ENCODE measurements at regions not wholly inside any gene's neighbourhood (a gene's known extent, or its start where the extent isn't known, plus 50 kb on each side); places are given as distances from the start of the nearest gene placed in this dataset.
"Not testable (repeated sequence)": the region's sequence is repeated elsewhere in the genome, so short reads cannot be mapped to it uniquely, and the experiment has no call there.

DNA sequence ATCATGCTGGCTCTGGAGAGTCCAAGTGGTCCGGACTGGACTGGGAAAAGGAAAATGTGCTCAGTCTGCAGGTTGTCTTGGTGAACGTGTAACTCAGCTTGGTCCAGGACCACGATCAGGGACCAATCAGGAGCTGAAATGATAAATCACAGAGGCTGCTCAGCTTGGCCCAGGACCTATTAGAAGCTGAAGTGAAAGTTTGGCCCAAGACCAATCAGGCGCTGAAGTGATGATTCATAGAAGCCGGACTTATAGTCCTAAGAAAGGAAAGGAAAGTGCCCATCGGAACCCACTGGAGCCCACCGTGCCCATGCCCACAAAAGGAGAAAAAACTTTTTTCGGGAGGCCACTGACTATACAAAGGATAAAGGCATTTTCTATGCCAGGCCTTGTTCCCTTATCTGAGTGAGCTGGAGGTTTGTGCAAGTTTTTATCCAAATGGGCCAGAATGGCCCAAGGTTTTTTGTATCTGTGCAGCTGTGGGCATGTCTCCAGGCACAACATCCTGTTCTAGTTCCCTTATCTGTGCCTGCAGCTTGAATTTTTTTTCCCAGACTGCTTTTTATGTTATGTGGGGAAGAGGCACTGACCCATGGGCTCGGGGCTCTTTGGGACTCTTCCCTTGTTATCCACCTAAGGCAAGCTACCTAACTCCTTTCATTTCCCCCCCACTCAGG is 194.4 kb downstream of the FAM133A start:
- DNase-seq (ENCODE audit: low read depth), result no peak
- TF ChIP-seq, protein P1, sequence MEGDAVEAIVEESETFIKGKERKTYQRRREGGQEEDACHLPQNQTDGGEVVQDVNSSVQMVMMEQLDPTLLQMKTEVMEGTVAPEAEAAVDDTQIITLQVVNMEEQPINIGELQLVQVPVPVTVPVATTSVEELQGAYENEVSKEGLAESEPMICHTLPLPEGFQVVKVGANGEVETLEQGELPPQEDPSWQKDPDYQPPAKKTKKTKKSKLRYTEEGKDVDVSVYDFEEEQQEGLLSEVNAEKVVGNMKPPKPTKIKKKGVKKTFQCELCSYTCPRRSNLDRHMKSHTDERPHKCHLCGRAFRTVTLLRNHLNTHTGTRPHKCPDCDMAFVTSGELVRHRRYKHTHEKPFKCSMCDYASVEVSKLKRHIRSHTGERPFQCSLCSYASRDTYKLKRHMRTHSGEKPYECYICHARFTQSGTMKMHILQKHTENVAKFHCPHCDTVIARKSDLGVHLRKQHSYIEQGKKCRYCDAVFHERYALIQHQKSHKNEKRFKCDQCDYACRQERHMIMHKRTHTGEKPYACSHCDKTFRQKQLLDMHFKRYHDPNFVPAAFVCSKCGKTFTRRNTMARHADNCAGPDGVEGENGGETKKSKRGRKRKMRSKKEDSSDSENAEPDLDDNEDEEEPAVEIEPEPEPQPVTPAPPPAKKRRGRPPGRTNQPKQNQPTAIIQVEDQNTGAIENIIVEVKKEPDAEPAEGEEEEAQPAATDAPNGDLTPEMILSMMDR (conservative IDR thresholded peaks at IDR 0.05; ENCODE audit: low read depth, low read length), result no peak
- no peak overlapping the region for H3K4me3 ChIP-seq (ENCODE audit: low read depth, low read length)

DNA sequence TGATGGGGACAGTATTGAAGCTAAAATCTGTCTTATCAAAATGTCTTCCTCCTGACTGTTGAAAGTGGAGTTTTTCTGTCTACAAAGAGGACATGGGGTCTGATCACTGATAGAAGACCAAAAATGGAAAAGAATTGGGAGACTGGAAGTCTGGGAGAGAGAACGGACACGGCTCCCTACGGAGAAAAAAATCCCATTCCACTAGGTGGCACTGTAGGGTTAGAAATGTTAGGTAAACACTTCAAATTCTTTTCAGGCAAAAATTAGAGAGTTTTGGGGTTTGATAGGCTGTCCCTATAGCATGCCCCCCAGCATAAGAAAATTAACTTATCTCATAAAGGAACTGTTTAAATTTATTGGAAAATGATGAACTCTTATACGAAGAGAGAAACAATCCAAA is 200.5 kb downstream of the FAM133A start:
- DNase-seq (ENCODE audit: low read depth), result peak; percentile 1
- H3K4me3 ChIP-seq (ENCODE audit: low read depth, low read length), result no peak overlapping the region
- TF ChIP-seq, protein P1 (conservative IDR thresholded peaks at IDR 0.05; ENCODE audit: low read depth, low read length), result peak; percentile 22

DNA sequence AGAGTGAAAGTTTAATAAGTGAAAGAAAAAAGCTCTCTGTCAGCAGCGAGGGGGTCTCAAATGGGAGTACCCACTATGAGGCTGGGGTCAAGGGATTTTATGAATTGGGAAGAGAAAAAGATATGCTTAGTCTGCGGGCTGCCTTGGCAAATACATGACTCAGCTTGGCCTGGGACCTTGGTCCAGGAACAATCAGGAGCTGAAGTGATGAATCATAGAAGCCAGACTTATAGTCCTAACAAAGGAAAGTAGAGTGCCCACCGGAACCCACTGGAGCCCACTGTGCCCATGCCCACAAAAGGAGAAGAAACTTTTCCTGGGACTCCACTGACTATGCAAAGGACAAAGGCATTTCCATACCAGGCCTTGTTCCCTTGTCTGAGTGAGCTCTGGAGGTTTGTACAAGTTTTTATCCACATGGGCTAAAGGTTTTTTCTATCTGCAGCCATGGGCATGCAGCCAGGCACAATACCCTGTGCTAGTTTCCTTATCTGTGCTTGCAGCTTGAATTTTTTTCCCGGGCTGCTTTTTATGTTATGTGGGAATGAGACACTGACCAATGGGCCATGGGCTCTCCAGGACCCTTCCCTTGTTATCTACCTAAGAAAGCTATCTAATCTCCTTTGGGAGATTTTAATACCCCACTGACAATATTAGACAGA is 201.7 kb downstream of the FAM133A start:
- DNase-seq (ENCODE audit: low read depth), result no peak
- no peak overlapping the region for H3K4me3 ChIP-seq (ENCODE audit: low read depth, low read length)
- TF ChIP-seq, protein P1 (conservative IDR thresholded peaks at IDR 0.05; ENCODE audit: low read depth, low read length), result no peak

DNA sequence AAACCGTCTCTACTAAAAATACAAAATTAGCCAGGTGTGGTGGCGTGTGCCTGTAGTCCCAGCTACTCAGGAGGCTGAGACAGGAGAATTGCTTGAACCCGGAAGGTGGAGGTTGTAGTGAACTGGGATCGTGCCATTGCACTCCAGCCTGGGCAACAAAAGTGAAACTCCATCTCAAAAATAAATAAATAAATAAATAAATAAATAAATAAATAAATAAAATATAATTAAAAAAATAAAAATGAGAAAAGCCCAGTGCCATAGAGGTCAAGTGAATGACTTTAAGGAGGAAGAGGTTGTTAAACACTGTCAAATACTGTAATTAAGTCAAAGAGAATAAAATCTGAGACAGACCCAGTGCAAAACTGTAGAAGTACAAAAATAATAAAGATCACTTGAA is 247.0 kb downstream of the FAM133A start:
- H3K4me3 ChIP-seq (ENCODE audit: low read depth, low read length); DNase-seq (ENCODE audit: low read depth): not testable (repeated sequence)

DNA sequence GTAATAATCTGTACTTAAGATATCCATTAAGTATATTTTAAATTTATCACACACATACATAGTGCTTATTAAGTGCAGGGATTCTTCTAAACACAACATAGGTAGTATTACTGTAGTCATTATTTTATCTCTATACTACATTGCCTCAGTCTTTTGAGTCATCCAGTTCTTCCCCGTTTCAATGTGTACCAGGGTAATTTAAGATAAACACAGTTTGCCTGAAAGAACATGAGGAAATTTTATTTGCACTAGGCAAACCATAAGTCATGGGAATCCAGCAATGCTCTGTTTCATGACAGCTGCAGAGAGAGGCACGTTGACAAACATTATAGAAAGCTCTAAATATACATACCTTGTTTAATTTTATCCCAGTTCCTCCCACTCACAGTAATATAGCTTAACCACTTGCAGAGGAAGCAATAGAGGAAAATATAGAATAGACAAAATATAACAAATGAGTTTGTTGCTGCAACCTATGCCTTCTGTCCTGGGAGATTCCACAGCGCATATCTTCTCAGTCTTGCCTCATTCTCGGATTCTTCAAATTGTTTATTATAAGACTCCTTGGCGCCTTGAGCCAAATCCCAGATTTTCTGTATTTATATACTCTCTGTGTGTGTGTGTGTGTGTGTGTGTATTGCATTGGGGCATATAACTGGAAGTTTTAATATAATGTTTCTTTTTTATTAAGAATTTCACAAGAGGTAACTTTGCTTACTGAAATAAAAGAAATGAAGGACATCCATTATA is 258.6 kb downstream of the FAM133A start:
- DNase-seq (ENCODE audit: low read depth), result no peak
- H3K4me3 ChIP-seq (ENCODE audit: low read depth, low read length), result no peak overlapping the region
- TF ChIP-seq, protein P1 (conservative IDR thresholded peaks at IDR 0.05; ENCODE audit: low read depth, low read length), result no peak

DNA sequence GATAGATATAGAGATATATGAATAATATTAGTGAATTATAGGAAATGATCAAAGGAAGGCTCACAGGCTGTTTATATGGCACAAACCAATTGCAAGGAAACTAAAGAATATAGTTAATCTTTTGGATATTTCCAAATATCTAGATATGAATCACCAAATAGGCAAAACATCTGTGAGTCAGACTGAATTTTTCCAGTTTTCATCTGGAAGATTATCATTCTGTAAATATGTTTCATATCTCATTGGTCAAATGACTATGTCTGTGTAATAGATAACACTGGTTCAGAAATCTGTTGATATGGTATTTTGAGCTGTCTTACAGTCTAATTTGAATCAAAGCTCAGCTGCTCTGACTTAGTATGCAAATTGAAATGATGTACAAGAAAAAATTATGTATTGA is 303.6 kb downstream of the FAM133A start:
- TF ChIP-seq, protein P1 (conservative IDR thresholded peaks at IDR 0.05; ENCODE audit: low read depth, low read length), result no peak
- no peak overlapping the region for H3K4me3 ChIP-seq (ENCODE audit: low read depth, low read length)
- no peak for DNase-seq (ENCODE audit: low read depth)
